ENCODE measurements at regions not wholly inside any gene's neighbourhood (a gene's known extent, or its start where the extent isn't known, plus 50 kb on each side); places are given as distances from the start of the nearest gene placed in this dataset.

GRCh38 chr11:93957397-93957952 is 63.7 kb upstream of the HEPHL1 start:
- Histone ChIP-seq H3K27me3 (no peaks in the 10 kb centered on the region), H3K9me3 (no peaks in the 10 kb centered on the region), H3K4me1 (no peaks in the 10 kb centered on the region), H3K36me3 (no peaks in the 10 kb centered on the region), H3K27ac (no peak overlapping the region), H3K4me3 (no peak overlapping the region)
- no peak for ATAC-seq
- TF ChIP-seq POLR2A (IDR thresholded peaks at IDR 0.05) (no peak), CTCF (IDR thresholded peaks at IDR 0.05 in 4 of 5, conservative IDR thresholded peaks at IDR 0.05 in 1 of 5) (no peak)
- DNase-seq = no peak
- intact Hi-C loops (cut with DNase I; ENCODE audit: low total_unique reads) = no loop called here
- in situ Hi-C loops (cut with MboI; ENCODE audit: low sequenced_read_pairs in 4 of 4) = no loop called here

GRCh38 chr11:93958991-93959390 is 62.2 kb upstream of the HEPHL1 start:
- DNase-seq (no peak), ATAC-seq (no peak)
- no peaks in the 10 kb centered on the region for H3K27me3 ChIP-seq
- TF ChIP-seq POLR2A (IDR thresholded peaks at IDR 0.05) (no peak), CTCF (IDR thresholded peaks at IDR 0.05 in 4 of 5, conservative IDR thresholded peaks at IDR 0.05 in 1 of 5) (no peak)
- in situ Hi-C loops (cut with MboI; ENCODE audit: low sequenced_read_pairs in 4 of 4) (no loop called here), intact Hi-C loops (cut with DNase I; ENCODE audit: low total_unique reads) (no loop called here)
- no peaks in the 10 kb centered on the region for H3K4me1 ChIP-seq
- H3K4me3 ChIP-seq = no peak overlapping the region
- no peaks in the 10 kb centered on the region for H3K9me3 ChIP-seq
- H3K36me3 ChIP-seq = no peaks in the 10 kb centered on the region
- H3K27ac ChIP-seq = no peak overlapping the region

- no peak overlapping the region for H3K4me3 ChIP-seq
- no peaks in the 10 kb centered on the region for H3K9me3 ChIP-seq
- no peaks in the 10 kb centered on the region for H3K27me3 ChIP-seq
- no peak for ATAC-seq
- H3K36me3 ChIP-seq = no peaks in the 10 kb centered on the region
- no peak for TF ChIP-seq POLR2A (IDR thresholded peaks at IDR 0.05)
- TF ChIP-seq CTCF (IDR thresholded peaks at IDR 0.05 in 4 of 5, conservative IDR thresholded peaks at IDR 0.05 in 1 of 5) = no peak
- intact Hi-C loops (cut with DNase I; ENCODE audit: low total_unique reads) (no loop called here), in situ Hi-C loops (cut with MboI; ENCODE audit: low sequenced_read_pairs in 4 of 4) (no loop called here)
- DNase-seq = no peak
- no peak overlapping the region for H3K27ac ChIP-seq
- H3K4me1 ChIP-seq = no peaks in the 10 kb centered on the region
Measured at GRCh38 chr11:93959663-93960062, 61.5 kb upstream of the HEPHL1 start.

- in situ Hi-C loops (cut with MboI; ENCODE audit: low sequenced_read_pairs in 4 of 4) = no loop called here
- Histone ChIP-seq H3K4me1 (no peaks in the 10 kb centered on the region), H3K27me3 (no peaks in the 10 kb centered on the region), H3K36me3 (no peaks in the 10 kb centered on the region), H3K9me3 (no peaks in the 10 kb centered on the region), H3K4me3 (no peak overlapping the region), H3K27ac (no peak overlapping the region)
- DNase-seq = no peak
- no peak for TF ChIP-seq CTCF (IDR thresholded peaks at IDR 0.05 in 4 of 5, conservative IDR thresholded peaks at IDR 0.05 in 1 of 5)
- no peak for ATAC-seq
- intact Hi-C loops (cut with DNase I; ENCODE audit: low total_unique reads) = no loop called here
Measured at GRCh38 chr11:93963072-93963471, 58.1 kb upstream of the HEPHL1 start.

GRCh38 chr11:93967258-93967657 is 53.9 kb upstream of the HEPHL1 start:
- no peak for ATAC-seq
- no peak for DNase-seq
- Histone ChIP-seq H3K4me1 (no peaks in the 10 kb centered on the region), H3K27me3 (no peaks in the 10 kb centered on the region), H3K9me3 (no peaks in the 10 kb centered on the region), H3K36me3 (no peaks in the 10 kb centered on the region), H3K4me3 (no peak overlapping the region), H3K27ac (no peak overlapping the region)
- TF ChIP-seq CTCF (IDR thresholded peaks at IDR 0.05 in 4 of 5, conservative IDR thresholded peaks at IDR 0.05 in 1 of 5) = no peak
- no peak for TF ChIP-seq POLR2A (IDR thresholded peaks at IDR 0.05)
- in situ Hi-C loops (cut with MboI; ENCODE audit: low sequenced_read_pairs in 4 of 4) = no loop called here
- intact Hi-C loops (cut with DNase I; ENCODE audit: low total_unique reads) = no loop called here

Measured in gastrocnemius medialis (tissue), 4 donors.